Osteocyte (in vitro differentiated cells): ENCODE measurements at regions not wholly inside any gene's neighbourhood (a gene's known extent, or its start where the extent isn't known, plus 50 kb on each side); places are given as distances from the start of the nearest gene placed in this dataset.

Experiments used
- DNase-seq: peaks from one replicate; pipeline ENCODE4 v3.0.0; 2021; ENCODE audit warnings: mixed read lengths; ENCODE audit not compliant: unreplicated experiment; ENCODE audit errors: extremely low spot score
- H3K27ac Mint-ChIP-seq: one replicate; pipeline ENCODE4 v1.8.0; 2021; ENCODE audit warnings: mild to moderate bottlenecking, mixed read lengths; ENCODE audit not compliant: unreplicated experiment
- H3K27me3 Mint-ChIP-seq: one replicate; pipeline ENCODE4 v1.8.0; 2021; ENCODE audit warnings: mixed read lengths; ENCODE audit not compliant: unreplicated experiment
- H3K36me3 Mint-ChIP-seq: one replicate; pipeline ENCODE4 v1.8.0; 2021; ENCODE audit warnings: mixed read lengths; ENCODE audit not compliant: unreplicated experiment
- H3K4me1 Mint-ChIP-seq: one replicate; pipeline ENCODE4 v1.8.0; 2021; ENCODE audit warnings: mixed read lengths; ENCODE audit not compliant: unreplicated experiment
- H3K4me3 Mint-ChIP-seq: one replicate; pipeline ENCODE4 v1.8.0; 2021; ENCODE audit warnings: mild to moderate bottlenecking, moderate library complexity, mixed read lengths; ENCODE audit not compliant: unreplicated experiment
- H3K9me3 Mint-ChIP-seq: one replicate; pipeline ENCODE4 v1.8.0; 2021; ENCODE audit warnings: mixed read lengths; ENCODE audit not compliant: unreplicated experiment
- TF ChIP-seq, protein P1 (sequence below): fragments of 200-600 bp; sonication (generic); IDR thresholded peaks from 2 replicates; pipeline ENCODE4 v1.5.0; 2021; ENCODE audit warnings: antibody characterized with exemption, mild to moderate bottlenecking, moderate library complexity

DNA sequence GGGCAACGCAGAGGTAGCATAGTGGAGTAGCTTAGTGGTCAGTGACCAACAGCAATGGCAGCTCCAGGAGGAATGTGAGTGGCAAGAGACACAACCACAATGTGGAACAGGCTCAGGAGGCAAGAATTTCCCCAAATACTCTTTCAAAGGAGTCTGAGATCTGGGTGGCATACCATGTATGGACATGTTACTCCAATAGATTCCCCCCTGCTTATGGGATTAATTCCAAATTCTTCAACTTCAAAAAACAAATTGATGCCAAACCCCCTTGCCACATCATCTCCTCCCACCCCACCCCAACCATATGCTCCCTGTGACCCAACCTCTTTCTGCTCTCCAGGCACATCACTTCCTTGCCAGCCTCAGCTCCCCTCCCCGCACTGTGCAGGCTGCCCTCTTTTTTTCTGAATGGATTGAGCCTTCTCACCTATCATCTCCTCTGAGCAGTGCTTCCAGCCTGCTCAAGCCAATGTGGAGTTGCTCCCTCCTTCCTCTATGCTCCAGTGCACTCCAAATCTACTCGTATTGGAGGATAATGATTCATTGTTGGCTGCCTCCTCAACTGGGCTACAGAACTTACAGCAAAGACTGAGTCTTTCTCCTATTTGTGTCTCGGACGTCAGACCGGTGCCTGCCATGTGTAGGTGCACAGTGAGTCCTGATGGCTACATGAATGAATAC lies 93.0 kb upstream of the CEP85L start:
- no peaks in the 10 kb centered on the region for H3K36me3 Mint-ChIP-seq
- H3K27me3 Mint-ChIP-seq: peaks cover 24% of the 10 kb centered on the region
- no peak for DNase-seq
- no peaks in the 10 kb centered on the region for H3K4me1 Mint-ChIP-seq
- H3K4me3 Mint-ChIP-seq: no peak overlapping the region
- no peaks in the 10 kb centered on the region for H3K9me3 Mint-ChIP-seq
- TF ChIP-seq, protein P1, sequence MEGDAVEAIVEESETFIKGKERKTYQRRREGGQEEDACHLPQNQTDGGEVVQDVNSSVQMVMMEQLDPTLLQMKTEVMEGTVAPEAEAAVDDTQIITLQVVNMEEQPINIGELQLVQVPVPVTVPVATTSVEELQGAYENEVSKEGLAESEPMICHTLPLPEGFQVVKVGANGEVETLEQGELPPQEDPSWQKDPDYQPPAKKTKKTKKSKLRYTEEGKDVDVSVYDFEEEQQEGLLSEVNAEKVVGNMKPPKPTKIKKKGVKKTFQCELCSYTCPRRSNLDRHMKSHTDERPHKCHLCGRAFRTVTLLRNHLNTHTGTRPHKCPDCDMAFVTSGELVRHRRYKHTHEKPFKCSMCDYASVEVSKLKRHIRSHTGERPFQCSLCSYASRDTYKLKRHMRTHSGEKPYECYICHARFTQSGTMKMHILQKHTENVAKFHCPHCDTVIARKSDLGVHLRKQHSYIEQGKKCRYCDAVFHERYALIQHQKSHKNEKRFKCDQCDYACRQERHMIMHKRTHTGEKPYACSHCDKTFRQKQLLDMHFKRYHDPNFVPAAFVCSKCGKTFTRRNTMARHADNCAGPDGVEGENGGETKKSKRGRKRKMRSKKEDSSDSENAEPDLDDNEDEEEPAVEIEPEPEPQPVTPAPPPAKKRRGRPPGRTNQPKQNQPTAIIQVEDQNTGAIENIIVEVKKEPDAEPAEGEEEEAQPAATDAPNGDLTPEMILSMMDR: no peak
- H3K27ac Mint-ChIP-seq: no peak overlapping the region

DNA sequence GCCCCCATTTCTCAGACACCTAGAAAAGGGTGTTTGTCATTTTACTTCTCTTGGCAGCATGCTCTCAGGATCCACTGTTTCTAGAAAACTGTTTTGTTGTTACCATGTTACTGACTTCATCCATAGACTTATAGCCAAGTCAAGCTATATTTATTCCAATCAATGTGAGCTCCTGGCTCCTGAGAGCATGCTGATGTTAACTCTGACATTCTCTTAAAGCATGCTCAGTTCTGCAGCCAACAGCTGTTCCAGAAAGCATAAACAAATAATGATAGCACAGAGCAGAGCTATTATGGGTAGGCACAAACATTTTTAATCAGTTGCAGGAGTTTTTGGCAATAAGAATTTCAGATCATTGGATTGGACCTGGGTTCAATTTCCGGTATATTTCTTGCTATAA lies 92.4 kb upstream of the CEP85L start:
- H3K27me3 Mint-ChIP-seq: peaks cover 24% of the 10 kb centered on the region
- TF ChIP-seq, protein P1: no peak
- H3K4me1 Mint-ChIP-seq: no peaks in the 10 kb centered on the region
- H3K9me3 Mint-ChIP-seq: no peaks in the 10 kb centered on the region
- DNase-seq: no peak
- no peaks in the 10 kb centered on the region for H3K36me3 Mint-ChIP-seq
- H3K27ac Mint-ChIP-seq: no peak overlapping the region
- no peak overlapping the region for H3K4me3 Mint-ChIP-seq

DNA sequence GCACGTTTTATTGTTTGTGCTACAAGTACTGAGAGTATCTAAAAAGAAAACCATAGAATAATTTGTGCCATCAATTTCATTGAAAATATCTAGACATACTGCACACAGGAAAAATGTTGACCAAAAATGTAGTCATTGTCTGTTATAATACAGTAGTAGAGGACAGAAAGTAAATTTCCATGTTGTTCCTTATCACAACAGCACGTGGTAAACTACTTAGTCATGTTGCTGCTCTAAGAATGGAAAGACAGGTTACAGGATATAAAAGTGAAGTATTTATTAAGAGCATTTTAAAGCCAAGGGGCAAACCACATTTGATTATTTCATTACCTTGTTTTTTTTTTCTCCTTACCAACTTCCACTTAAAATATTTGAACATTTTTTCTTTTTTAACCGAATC lies 89.0 kb upstream of the CEP85L start:
- H3K9me3 Mint-ChIP-seq: no peaks in the 10 kb centered on the region
- TF ChIP-seq, protein P1: no peak
- no peaks in the 10 kb centered on the region for H3K4me1 Mint-ChIP-seq
- H3K27ac Mint-ChIP-seq: no peak overlapping the region
- peaks cover 28% of the 10 kb centered on the region for H3K27me3 Mint-ChIP-seq
- no peaks in the 10 kb centered on the region for H3K36me3 Mint-ChIP-seq
- no peak for DNase-seq
- no peak overlapping the region for H3K4me3 Mint-ChIP-seq

DNA sequence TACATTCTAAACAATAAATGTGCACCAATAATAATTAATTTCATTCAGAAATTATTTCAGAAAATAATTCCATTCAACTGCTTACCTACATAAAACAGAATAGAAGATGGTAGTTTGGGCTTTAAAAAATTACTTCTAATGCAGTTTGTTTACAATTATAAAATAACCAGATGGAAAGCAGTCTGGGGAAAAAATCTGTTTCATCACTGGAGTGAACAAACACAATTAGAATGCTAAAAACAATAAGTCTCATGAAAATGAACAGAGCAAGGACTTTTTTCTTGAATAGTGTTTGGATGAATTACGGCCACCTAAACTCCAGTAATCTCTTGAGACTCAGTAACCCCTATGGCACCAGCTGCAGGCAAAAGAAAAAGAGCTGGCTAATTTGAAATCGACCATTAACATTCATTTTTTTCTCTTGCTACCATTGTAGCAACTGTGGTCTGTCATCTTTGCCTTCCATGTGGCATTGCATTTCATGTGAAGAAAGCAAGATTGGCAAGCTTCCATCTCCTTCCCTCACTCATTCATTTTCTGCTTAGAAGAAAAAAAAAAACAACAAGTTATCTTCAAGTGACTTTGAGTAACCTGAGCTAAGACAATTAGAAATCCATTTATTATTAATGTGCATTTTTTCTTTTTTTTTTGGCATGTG lies 88.4 kb upstream of the CEP85L start:
- Mint-ChIP-seq H3K4me1 (no peaks in the 10 kb centered on the region), H3K4me3 (no peak overlapping the region), H3K36me3 (no peaks in the 10 kb centered on the region), H3K9me3 (no peaks in the 10 kb centered on the region), H3K27ac (no peak overlapping the region), H3K27me3 (peaks cover 29% of the 10 kb centered on the region)
- no peak for DNase-seq
- TF ChIP-seq, protein P1: no peak

DNA sequence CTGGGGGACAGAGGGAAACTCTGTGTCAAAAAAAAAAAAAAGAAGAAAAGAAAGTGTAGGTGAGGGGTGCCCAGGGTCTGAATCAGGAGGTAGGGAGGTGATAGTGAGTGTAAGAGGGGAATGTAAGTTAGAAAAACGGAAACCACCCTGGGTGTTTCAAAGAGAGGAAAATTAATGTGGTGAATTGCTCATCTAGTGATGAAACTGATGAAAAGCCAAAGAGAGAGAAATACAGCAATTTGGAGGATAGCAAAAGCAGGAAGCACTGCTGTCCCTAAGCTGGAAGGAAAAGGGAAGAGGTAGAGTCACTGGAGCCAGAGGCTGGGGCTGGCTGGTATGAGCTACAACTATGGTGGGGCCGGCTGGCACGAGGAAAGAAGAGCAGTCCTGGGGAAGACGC lies 85.0 kb upstream of the CEP85L start:
- no peaks in the 10 kb centered on the region for H3K36me3 Mint-ChIP-seq
- no peaks in the 10 kb centered on the region for H3K9me3 Mint-ChIP-seq
- TF ChIP-seq, protein P1: no peak
- no peak overlapping the region for H3K4me3 Mint-ChIP-seq
- no peak overlapping the region for H3K27ac Mint-ChIP-seq
- no peaks in the 10 kb centered on the region for H3K4me1 Mint-ChIP-seq
- no peak for DNase-seq
- H3K27me3 Mint-ChIP-seq: peaks cover 32% of the 10 kb centered on the region
